ENCODE measurements at regions not wholly inside any gene's neighbourhood (a gene's known extent, or its start where the extent isn't known, plus 50 kb on each side); places are given as distances from the start of the nearest gene placed in this dataset.

DNA sequence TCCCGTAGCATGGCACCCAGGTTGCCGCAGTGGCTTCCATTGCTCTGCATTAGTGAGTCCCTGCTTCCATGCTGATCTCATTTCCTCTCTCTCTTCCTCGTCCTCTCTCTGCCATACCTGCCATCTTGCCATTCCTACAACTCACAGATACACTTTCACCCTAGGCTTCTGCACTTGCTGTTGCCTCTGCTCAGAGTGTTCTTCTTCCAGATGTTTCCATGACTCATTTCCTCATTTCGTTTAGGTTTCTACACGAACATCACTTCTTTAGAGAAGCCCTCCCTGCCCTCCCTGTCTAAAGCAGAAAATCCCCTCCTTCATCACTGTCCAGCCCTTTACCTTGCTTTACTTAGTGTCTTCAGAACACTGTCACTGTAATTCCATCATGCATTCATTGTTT lies 115.2 kb upstream of the WWC1 start:
- intact Hi-C loops (cut with DNase I; ENCODE audit: low total_unique reads), result no loop called here
- Histone ChIP-seq H3K27me3 (no peaks in the 10 kb centered on the region), H3K4me1 (peaks cover 0 to 9% (median 0%) of the 10 kb centered on the region in 4 donors), H3K27ac (no peak overlapping the region), H3K9me3 (no peaks in the 10 kb centered on the region), H3K36me3 (no peaks in the 10 kb centered on the region), H3K4me3 (no peak overlapping the region)
- TF ChIP-seq CTCF (IDR thresholded peaks at IDR 0.05) (no peak), EP300 (IDR thresholded peaks at IDR 0.05; ENCODE audit: low read depth) (no peak), POLR2AphosphoS5 (IDR thresholded peaks at IDR 0.05) (no peak), POLR2A (IDR thresholded peaks at IDR 0.05) (no peak)
- in situ Hi-C loops (cut with MboI; ENCODE audit: low pct_ligation_motif_present in 1 of 4, low pct_unique_long_range_greater_than_20kb in 1 of 4, low sequenced_read_pairs in 3 of 4), result no loop called here
- DNase-seq, result no peak
- WGBS, 2 donors (ENCODE audit: low coverage in 1 of 2), result 63 to 74% methylated on average over 5 of the region's 5 CpGs

DNA sequence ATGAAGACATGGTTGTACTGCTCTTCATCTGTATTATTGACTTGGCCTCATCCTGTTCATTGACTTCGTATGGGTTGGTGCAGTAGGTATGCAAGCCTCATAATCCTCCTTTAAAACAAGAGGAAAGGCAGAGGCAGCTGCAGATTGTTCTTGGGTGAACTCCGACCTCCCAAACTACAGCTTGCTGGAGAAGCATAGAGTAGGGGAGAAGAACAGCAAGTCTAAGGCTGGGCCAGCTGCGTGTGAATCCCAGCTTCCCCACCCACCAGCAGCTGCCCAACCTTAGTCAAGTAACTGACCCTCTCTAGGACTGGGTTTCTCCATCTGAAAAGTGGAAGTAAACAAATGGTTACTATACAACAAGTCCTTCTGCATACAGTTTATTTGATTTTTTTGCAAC lies 114.5 kb upstream of the WWC1 start:
- peaks cover 0 to 9% (median 0%) of the 10 kb centered on the region in 4 donors for H3K4me1 ChIP-seq
- no peaks in the 10 kb centered on the region for H3K36me3 ChIP-seq
- no peak overlapping the region for H3K4me3 ChIP-seq
- no peak overlapping the region for H3K27ac ChIP-seq
- H3K27me3 ChIP-seq, result no peaks in the 10 kb centered on the region
- H3K9me3 ChIP-seq, result no peaks in the 10 kb centered on the region
- intact Hi-C loops (cut with DNase I; ENCODE audit: low total_unique reads), result no loop called here
- in situ Hi-C loops (cut with MboI; ENCODE audit: low pct_ligation_motif_present in 1 of 4, low pct_unique_long_range_greater_than_20kb in 1 of 4, low sequenced_read_pairs in 3 of 4), result no loop called here
- 67 to 87% methylated on average over 1 to 3 of the region's 3 CpGs for WGBS, 2 donors (ENCODE audit: low coverage in 1 of 2)
- no peak for DNase-seq
- TF ChIP-seq POLR2A (IDR thresholded peaks at IDR 0.05) (no peak), CTCF (IDR thresholded peaks at IDR 0.05) (no peak), POLR2AphosphoS5 (IDR thresholded peaks at IDR 0.05) (no peak)

GRCh38 chr5:168177831-168178450 lies 113.5 kb upstream of the WWC1 start:
- Histone ChIP-seq H3K27me3 (no peaks in the 10 kb centered on the region), H3K4me1 (peaks cover 0 to 9% (median 0%) of the 10 kb centered on the region in 4 donors), H3K27ac (peak overlapping the region in 2 of 4 donors; percentile 39 to 67), H3K36me3 (no peaks in the 10 kb centered on the region), H3K9me3 (no peaks in the 10 kb centered on the region), H3K4me3 (no peak overlapping the region)
- DNase-seq, result no peak
- in situ Hi-C loops (cut with MboI; ENCODE audit: low pct_ligation_motif_present in 1 of 4, low pct_unique_long_range_greater_than_20kb in 1 of 4, low sequenced_read_pairs in 3 of 4), result no loop called here
- intact Hi-C loops (cut with DNase I; ENCODE audit: low total_unique reads), result no loop called here
- 67 to 89% methylated on average over 3 to 14 of the region's 14 CpGs for WGBS, 2 donors (ENCODE audit: low coverage in 1 of 2)
- TF ChIP-seq POLR2AphosphoS5 (IDR thresholded peaks at IDR 0.05), result peak in 1 of 3 donors; percentile 10
- peak in 1 of 5 experiments; percentile 11 for TF ChIP-seq CTCF (IDR thresholded peaks at IDR 0.05)
- TF ChIP-seq EP300 (IDR thresholded peaks at IDR 0.05; ENCODE audit: low read depth), result no peak

DNA sequence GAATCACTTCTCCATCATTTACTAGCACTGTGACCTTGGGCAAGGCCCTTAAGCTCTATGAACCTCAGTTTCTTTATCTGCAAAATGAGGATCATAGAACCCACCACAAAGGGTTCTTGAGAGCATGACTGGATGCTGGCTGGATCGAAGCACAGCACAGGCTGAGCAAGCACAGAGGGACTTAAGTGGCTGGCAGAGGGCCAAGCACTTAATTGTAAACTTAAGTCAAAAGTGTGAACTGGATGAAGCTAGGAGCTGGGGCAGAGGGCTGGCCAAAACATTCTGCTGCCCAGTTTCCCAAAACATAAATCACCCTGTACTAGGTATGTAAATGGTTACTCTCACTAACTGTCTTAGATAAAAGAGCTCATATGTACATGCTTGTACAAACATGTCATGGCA lies 112.3 kb upstream of the WWC1 start:
- intact Hi-C loops (cut with DNase I; ENCODE audit: low total_unique reads) (no loop called here), in situ Hi-C loops (cut with MboI; ENCODE audit: low pct_ligation_motif_present in 1 of 4, low pct_unique_long_range_greater_than_20kb in 1 of 4, low sequenced_read_pairs in 3 of 4) (no loop called here)
- H3K27ac ChIP-seq, result no peak overlapping the region
- no peak overlapping the region for H3K4me3 ChIP-seq
- no peaks in the 10 kb centered on the region for H3K27me3 ChIP-seq
- DNase-seq, result no peak
- peaks cover 0 to 9% (median 0%) of the 10 kb centered on the region in 4 donors for H3K4me1 ChIP-seq
- H3K9me3 ChIP-seq, result no peaks in the 10 kb centered on the region
- no peaks in the 10 kb centered on the region for H3K36me3 ChIP-seq
- WGBS, 2 donors (ENCODE audit: low coverage in 1 of 2), result 29 to 60% methylated on average over 1 of the region's 1 CpG
- no peak for TF ChIP-seq POLR2A (IDR thresholded peaks at IDR 0.05)
- no peak for TF ChIP-seq EP300 (IDR thresholded peaks at IDR 0.05; ENCODE audit: low read depth)
- no peak for TF ChIP-seq CTCF (IDR thresholded peaks at IDR 0.05)
- TF ChIP-seq POLR2AphosphoS5 (IDR thresholded peaks at IDR 0.05), result peak in 2 of 3 donors; percentile 14 to 74

All from transverse colon (tissue), 4 donors.